ENCODE measurements at regions not wholly inside any gene's neighbourhood (a gene's known extent, or its start where the extent isn't known, plus 50 kb on each side); places are given as distances from the start of the nearest gene placed in this dataset.

DNA sequence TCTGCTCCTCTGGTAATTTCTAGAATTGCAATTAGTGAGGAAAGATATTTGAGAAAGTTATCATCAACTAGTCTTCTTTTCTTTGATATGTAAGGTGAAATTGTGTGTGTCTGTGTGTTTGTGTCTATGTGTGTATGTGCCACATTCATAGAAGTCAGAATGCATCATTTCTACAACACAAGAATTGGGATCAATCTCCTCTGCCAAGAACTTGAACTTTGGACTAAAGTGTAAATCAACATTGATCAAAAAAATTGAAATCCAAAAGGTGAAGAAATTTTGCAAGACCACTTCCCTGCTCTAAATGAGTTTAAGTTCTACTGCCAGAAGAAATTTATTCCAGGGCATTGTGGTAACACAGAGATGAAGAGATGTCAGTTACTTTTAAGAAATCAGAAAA, 1072.8 kb downstream of the GRM8 start:
- no peak overlapping the region for H3K27ac ChIP-seq
- H3K4me1 ChIP-seq, result no peaks in the 10 kb centered on the region
- TF ChIP-seq, protein P1, sequence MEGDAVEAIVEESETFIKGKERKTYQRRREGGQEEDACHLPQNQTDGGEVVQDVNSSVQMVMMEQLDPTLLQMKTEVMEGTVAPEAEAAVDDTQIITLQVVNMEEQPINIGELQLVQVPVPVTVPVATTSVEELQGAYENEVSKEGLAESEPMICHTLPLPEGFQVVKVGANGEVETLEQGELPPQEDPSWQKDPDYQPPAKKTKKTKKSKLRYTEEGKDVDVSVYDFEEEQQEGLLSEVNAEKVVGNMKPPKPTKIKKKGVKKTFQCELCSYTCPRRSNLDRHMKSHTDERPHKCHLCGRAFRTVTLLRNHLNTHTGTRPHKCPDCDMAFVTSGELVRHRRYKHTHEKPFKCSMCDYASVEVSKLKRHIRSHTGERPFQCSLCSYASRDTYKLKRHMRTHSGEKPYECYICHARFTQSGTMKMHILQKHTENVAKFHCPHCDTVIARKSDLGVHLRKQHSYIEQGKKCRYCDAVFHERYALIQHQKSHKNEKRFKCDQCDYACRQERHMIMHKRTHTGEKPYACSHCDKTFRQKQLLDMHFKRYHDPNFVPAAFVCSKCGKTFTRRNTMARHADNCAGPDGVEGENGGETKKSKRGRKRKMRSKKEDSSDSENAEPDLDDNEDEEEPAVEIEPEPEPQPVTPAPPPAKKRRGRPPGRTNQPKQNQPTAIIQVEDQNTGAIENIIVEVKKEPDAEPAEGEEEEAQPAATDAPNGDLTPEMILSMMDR (IDR thresholded peaks at IDR 0.05 in 8 of 11, conservative IDR thresholded peaks at IDR 0.05 in 3 of 11), result no peak
- TF ChIP-seq POLR2AphosphoS5 (IDR thresholded peaks at IDR 0.05) (no peak), POLR2A (IDR thresholded peaks at IDR 0.05) (no peak)
- no peaks in the 10 kb centered on the region for H3K27me3 ChIP-seq (replicated peaks in 1 of 7)
- peaks cover 0 to 32% (median 6%) of the 10 kb centered on the region in 8 donors for H3K9me3 ChIP-seq
- no peak overlapping the region for H3K4me3 ChIP-seq
- intact Hi-C loops (cut with DNase I; ENCODE audit: low total_unique reads), result no loop called here
- no peaks in the 10 kb centered on the region for H3K36me3 ChIP-seq
- no peak for DNase-seq

DNA sequence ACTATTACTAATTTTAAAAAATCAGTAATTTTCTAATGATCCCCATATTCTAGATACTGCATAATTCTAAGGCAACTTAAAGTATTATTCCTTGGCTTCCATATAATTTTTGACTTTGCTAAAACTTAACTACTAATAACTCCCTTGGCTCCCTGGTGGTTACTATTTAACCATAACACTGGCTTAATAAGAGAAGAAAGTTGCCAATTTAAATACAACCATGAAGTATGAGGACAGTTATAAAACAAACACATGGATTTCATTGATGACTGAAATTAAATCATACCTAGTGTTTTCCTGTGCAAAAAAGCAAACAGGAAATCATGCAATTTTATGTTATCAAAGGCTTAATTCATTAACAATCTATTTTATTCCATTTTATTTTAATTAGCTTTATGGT, 1073.9 kb downstream of the GRM8 start:
- H3K27ac ChIP-seq, result no peak overlapping the region
- H3K36me3 ChIP-seq, result no peaks in the 10 kb centered on the region
- peaks cover 0 to 33% (median 11%) of the 10 kb centered on the region in 8 donors for H3K9me3 ChIP-seq
- intact Hi-C loops (cut with DNase I; ENCODE audit: low total_unique reads), result no loop called here
- DNase-seq, result no peak
- no peak overlapping the region for H3K4me3 ChIP-seq
- TF ChIP-seq POLR2A (IDR thresholded peaks at IDR 0.05) (no peak), POLR2AphosphoS5 (IDR thresholded peaks at IDR 0.05) (no peak)
- TF ChIP-seq, protein P1 (IDR thresholded peaks at IDR 0.05 in 8 of 11, conservative IDR thresholded peaks at IDR 0.05 in 3 of 11), result no peak
- H3K27me3 ChIP-seq (replicated peaks in 1 of 7), result no peaks in the 10 kb centered on the region
- no peaks in the 10 kb centered on the region for H3K4me1 ChIP-seq

DNA sequence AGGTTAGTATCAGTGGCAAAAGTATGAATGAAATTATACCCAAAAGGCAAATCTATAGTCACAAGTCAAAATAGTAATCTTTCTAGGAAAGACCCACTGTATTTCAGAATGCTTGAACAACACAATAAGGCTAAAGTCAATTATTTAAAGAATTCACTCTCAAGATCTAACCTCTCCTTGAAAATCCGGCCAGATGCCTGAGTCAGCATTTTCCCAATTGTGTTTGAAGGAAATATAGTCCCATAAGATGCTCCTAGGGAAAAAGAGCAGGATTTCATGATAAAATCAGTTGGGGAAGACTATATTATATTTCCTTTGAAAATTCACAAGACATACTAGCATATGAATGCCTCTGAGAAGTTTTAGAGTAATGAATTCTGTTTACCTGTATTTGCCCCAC, 1075.0 kb downstream of the GRM8 start:
- TF ChIP-seq, protein P1 (IDR thresholded peaks at IDR 0.05 in 8 of 11, conservative IDR thresholded peaks at IDR 0.05 in 3 of 11), result no peak
- no peak for TF ChIP-seq POLR2AphosphoS5 (IDR thresholded peaks at IDR 0.05)
- no peak for TF ChIP-seq POLR2A (IDR thresholded peaks at IDR 0.05)
- no peaks in the 10 kb centered on the region for H3K36me3 ChIP-seq
- WGBS, 5 donors, result 33 to 55% (median 49%) methylated on average over 1 of the region's 1 CpG
- intact Hi-C loops (cut with DNase I; ENCODE audit: low total_unique reads), result no loop called here
- H3K4me3 ChIP-seq, result no peak overlapping the region
- no peaks in the 10 kb centered on the region for H3K4me1 ChIP-seq
- no peak overlapping the region for H3K27ac ChIP-seq
- H3K27me3 ChIP-seq (replicated peaks in 1 of 7), result no peaks in the 10 kb centered on the region
- peaks cover 0 to 37% (median 11%) of the 10 kb centered on the region in 8 donors for H3K9me3 ChIP-seq
- no peak for DNase-seq

GRCh38 chr7:126166645-126167044, 1086.1 kb downstream of the GRM8 start:
- Histone ChIP-seq H3K4me3 (no peak overlapping the region), H3K27ac (no peak overlapping the region), H3K36me3 (no peaks in the 10 kb centered on the region), H3K4me1 (no peaks in the 10 kb centered on the region), H3K9me3 (peaks cover 0 to 17% (median 8%) of the 10 kb centered on the region in 8 donors), H3K27me3 (replicated peaks in 1 of 7) (no peaks in the 10 kb centered on the region)
- WGBS, 5 donors, result 70 to 81% (median 73%) methylated on average over 2 of the region's 2 CpGs
- TF ChIP-seq POLR2AphosphoS5 (IDR thresholded peaks at IDR 0.05) (no peak), POLR2A (IDR thresholded peaks at IDR 0.05) (no peak)
- TF ChIP-seq, protein P1 (IDR thresholded peaks at IDR 0.05 in 8 of 11, conservative IDR thresholded peaks at IDR 0.05 in 3 of 11), result no peak
- intact Hi-C loops (cut with DNase I; ENCODE audit: low total_unique reads), result no loop called here
- no peak for DNase-seq

All from spleen (tissue), 11 donors.